Neural progenitor cell (in vitro differentiated cells): ENCODE measurements at regions not wholly inside any gene's neighbourhood (a gene's known extent, or its start where the extent isn't known, plus 50 kb on each side); places are given as distances from the start of the nearest gene placed in this dataset.

Source experiments
- CTCF ChIP-seq: fragments of 200-600 bp; sonication (generic); IDR thresholded peaks from 2 replicates; pipeline ENCODE4 v1.5.1; 2017; ENCODE audit warnings: antibody characterized with exemption, mild to moderate bottlenecking
- EZH2 ChIP-seq: fragments of 200-600 bp; sonication (generic); IDR thresholded peaks from 2 replicates; pipeline ENCODE4 v1.6.1; 2017; ENCODE audit warnings: antibody characterized with exemption, mild to moderate bottlenecking, moderate library complexity
- EZH2phosphoT487 ChIP-seq: fragments of 200-600 bp; sonication (generic); IDR thresholded peaks from 2 replicates; pipeline ENCODE4 v1.6.1; 2017; ENCODE audit warnings: antibody characterized with exemption

- TF ChIP-seq EZH2phosphoT487 (no peak), CTCF (no peak), EZH2 (no peak)
Measured at GRCh38 chr11:112874980-112875379, 86.2 kb upstream of the NCAM1 start.
